Ovary (tissue), 7 donors: ENCODE measurements at regions not wholly inside any gene's neighbourhood (a gene's known extent, or its start where the extent isn't known, plus 50 kb on each side); places are given as distances from the start of the nearest gene placed in this dataset.

Source experiments
- DNase-seq, 5 donors: peaks; one replicate each; pipeline ENCODE4 v3.0.0-alpha.2; 2019 to 2020
- H3K27ac ChIP-seq, 2 donors: fragments of 200-600 bp; one replicate each; pipeline versions ENCODE4 v1.5.1 to v1.8.0; 2019 to 2022
- H3K27me3 ChIP-seq: fragments of 200-600 bp; one replicate; pipeline ENCODE4 v1.8.0; 2022
- H3K36me3 ChIP-seq: fragments of 200-600 bp; sonication (generic); one replicate; pipeline ENCODE4 v1.5.1; 2019
- H3K4me1 ChIP-seq: one replicate; pipeline ENCODE4 v1.8.1; 2013; ENCODE audit warnings: mild to moderate bottlenecking, moderate library complexity; ENCODE audit not compliant: insufficient read depth
- H3K4me3 ChIP-seq: fragments of 200-600 bp; sonication (generic); one replicate; pipeline ENCODE4 v1.5.1; 2017
- H3K9me3 ChIP-seq, 2 donors: fragments of 200-600 bp in 1 of 2; sonication (generic) in 1 of 2; one replicate each; pipeline versions ENCODE4 v1.5.1 to v1.8.1; 2013 to 2019; ENCODE audit warnings: mild to moderate bottlenecking in 1 of 2, moderate library complexity in 1 of 2
- EP300 ChIP-seq: sonication (generic); formaldehyde crosslinking; IDR thresholded peaks from one replicate; pipeline ENCODE4 v1.6.1; 2017; ENCODE audit warnings: antibody characterized with exemption
- POLR2A ChIP-seq: fragments of 450-650 bp; IDR thresholded peaks from one replicate; pipeline ENCODE4 v1.6.1; 2017; ENCODE audit warnings: antibody characterized with exemption, mild to moderate bottlenecking, moderate library complexity
- WGBS, 3 donors: extraction: QIAGEN DNeasy Blood & Tissue Kit in 1 of 3; methylation state at CpG; one replicate each; pipeline versions ENCODE4 v1.1.5 to v1.1.7; 2013 to 2017; 5-methylcytosine and 5-hydroxymethylcytosine counted together
- intact Hi-C, 4 donors: fragments of 100-400 bp; cut with DNase I; formaldehyde crosslinking; loops; one replicate each; pipeline versions ENCODE4 v1.11.0 to v1.15.1; 2022 to 2023
- TF ChIP-seq, protein P1 (sequence below), 3 donors: fragments of 450-650 bp in 2 of 3; fragments of 200-600 bp in 1 of 3; IDR thresholded peaks; one replicate each; pipeline versions ENCODE4 v1.5.1 to v1.8.0; 2016 to 2022; ENCODE audit warnings: antibody characterized with exemption in 3 of 3, mild to moderate bottlenecking in 1 of 3
- donor health status: DM: no; HTN: no; CAD: no; lungs with moderate emphysema.
- donor health status: DM: no; HTN: no; CAD: no.
- donor health status: Bipolar disorder and iron deficiency.
- donor health status: DM: no; HTN: no; CAD: no.
- donor health status: DM: yes; HTN: yes; CAD: no.

DNA sequence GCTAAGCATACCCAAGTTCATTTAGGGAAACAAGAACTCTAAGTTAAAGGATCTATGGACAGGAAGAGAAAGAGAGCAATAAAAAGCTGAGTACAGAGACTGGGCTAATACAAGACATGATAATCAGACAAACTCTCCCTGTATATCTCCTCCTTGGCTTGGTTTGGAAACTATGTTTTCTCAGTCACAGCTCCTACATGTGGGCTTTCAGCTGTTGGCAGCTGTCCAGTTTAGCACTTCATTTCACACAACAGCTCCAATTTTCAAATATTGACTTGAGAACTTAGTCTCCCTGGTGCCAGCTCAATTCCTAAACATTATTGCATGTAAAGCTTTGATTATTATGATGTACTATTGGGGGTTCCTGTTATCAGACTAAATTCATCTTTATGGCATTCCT is 222.8 kb upstream of the OBI1 start:
- no peaks in the 10 kb centered on the region for H3K4me1 ChIP-seq
- H3K36me3 ChIP-seq: no peaks in the 10 kb centered on the region

DNA sequence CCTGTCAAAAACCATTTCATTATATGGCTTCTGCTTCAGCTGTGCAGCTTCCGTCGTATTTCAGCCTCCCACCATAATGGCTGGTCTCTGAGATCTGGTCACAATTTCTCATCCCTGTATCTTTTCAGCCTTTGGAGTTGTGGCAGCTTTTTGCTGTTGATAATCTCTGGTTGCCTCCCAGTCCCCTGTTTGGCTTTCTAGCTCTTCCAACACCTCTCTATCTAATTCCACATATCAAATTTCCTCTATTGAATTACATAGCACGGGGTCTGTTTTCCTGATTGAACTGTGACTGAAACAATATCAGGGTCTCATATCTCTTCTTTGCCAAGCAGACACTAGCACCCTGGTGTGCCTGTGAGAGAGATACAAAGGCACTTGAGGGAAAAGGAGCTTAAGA is 222.1 kb upstream of the OBI1 start:
- intact Hi-C loops: no loop called here
- Histone ChIP-seq H3K9me3 (no peaks in the 10 kb centered on the region), H3K4me3 (no peak overlapping the region), H3K27me3 (no peaks in the 10 kb centered on the region), H3K27ac (no peak overlapping the region), H3K36me3 (no peaks in the 10 kb centered on the region), H3K4me1 (no peaks in the 10 kb centered on the region)
- TF ChIP-seq POLR2A (no peak), EP300 (no peak)
- TF ChIP-seq, protein P1, sequence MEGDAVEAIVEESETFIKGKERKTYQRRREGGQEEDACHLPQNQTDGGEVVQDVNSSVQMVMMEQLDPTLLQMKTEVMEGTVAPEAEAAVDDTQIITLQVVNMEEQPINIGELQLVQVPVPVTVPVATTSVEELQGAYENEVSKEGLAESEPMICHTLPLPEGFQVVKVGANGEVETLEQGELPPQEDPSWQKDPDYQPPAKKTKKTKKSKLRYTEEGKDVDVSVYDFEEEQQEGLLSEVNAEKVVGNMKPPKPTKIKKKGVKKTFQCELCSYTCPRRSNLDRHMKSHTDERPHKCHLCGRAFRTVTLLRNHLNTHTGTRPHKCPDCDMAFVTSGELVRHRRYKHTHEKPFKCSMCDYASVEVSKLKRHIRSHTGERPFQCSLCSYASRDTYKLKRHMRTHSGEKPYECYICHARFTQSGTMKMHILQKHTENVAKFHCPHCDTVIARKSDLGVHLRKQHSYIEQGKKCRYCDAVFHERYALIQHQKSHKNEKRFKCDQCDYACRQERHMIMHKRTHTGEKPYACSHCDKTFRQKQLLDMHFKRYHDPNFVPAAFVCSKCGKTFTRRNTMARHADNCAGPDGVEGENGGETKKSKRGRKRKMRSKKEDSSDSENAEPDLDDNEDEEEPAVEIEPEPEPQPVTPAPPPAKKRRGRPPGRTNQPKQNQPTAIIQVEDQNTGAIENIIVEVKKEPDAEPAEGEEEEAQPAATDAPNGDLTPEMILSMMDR (IDR thresholded peaks at IDR 0.05): no peak
- WGBS, 3 donors: 41 to 54% (median 42%) methylated on average over 3 of the region's 3 CpGs
- no peak for DNase-seq

More for the DNA sequence above, 222.8 kb upstream of the OBI1 start:
- intact Hi-C loops: no loop called here
- Histone ChIP-seq H3K27me3 (no peaks in the 10 kb centered on the region), H3K27ac (no peak overlapping the region), H3K4me3 (no peak overlapping the region), H3K9me3 (no peaks in the 10 kb centered on the region)
- DNase-seq: no peak
- no peak for TF ChIP-seq EP300

DNA sequence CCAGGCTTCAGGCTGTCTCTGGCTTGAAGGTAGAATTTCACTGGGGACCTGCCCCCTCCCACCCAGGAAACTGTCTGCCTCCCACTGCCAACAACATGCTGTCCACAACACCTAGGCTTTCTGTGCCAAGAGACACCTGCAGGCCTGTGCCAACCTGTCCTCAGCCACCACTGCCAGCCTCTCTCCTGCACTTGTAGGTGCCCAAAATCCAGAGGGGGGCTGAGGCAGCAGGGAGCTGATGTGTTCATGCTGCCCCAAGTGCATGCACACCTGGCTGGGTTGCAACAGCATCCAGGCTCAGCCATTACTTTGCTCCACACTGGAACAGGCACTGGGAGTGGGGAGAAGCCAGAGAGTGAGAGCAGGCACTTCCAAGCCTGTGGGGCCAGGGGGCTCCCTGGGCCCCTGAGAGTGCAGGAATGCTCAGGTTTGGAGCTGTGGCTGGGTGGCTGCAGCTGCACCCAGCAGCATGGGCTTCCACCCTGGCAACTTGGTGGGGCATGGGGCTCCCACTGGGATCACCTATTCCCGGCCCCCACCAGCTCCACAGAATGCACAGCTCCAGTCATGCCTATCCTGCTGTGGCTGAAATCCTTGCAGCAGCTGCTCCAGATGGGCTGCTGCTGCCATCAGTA is 218.1 kb upstream of the OBI1 start:
- TF ChIP-seq, protein P1 (IDR thresholded peaks at IDR 0.05): no peak
- TF ChIP-seq EP300 (no peak), POLR2A (no peak)
- no peak overlapping the region for H3K27ac ChIP-seq
- whole genome bisulfite sequencing, 3 donors: 61 to 92% (median 83%) methylated on average over 1 of the region's 1 CpG
- no peak overlapping the region for H3K4me3 ChIP-seq
- H3K9me3 ChIP-seq: no peaks in the 10 kb centered on the region
- intact Hi-C loops: no loop called here
- no peaks in the 10 kb centered on the region for H3K27me3 ChIP-seq
- H3K36me3 ChIP-seq: no peaks in the 10 kb centered on the region
- H3K4me1 ChIP-seq: no peaks in the 10 kb centered on the region
- DNase-seq: no peak

DNA sequence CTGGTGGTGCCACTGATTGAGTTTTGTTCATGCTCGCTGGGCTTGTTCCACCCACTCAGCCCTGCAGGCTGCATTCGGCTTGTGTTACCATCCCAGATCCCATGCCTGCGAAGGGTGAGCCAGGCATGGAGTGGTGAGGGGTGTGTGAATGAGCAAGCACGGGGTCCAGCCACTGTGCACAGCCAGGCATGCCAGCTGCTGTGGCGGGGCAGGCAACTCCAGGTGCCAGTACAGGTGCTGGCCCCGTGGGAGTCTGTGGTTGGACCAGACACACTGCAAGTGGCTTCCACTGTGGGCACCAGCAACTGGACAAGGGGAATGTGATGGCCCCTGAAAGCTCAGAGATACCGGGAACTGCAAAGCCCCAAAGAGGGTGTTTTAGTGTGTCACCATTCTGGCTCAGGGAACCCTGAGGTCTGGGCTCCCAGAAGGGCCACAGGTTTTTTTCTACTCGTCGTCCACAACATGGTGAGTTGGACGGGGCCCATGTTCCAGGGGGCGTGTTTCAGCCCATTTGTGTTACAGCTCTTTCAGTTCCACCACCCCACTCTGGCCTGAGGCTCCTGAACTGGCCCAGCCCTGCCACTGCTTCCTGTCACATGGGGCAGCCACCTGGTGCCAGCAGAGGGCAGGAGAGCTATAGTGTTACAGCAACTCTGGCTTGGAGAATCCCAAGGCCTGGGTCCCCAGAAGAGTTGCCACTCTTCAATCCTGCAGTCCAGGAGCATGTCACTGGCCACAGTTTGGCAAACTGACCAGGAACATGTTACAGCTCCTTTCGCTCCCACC is 217.0 kb upstream of the OBI1 start:
- DNase-seq: no peak
- Histone ChIP-seq H3K4me1 (no peaks in the 10 kb centered on the region), H3K4me3 (no peak overlapping the region), H3K36me3 (no peaks in the 10 kb centered on the region), H3K27ac (no peak overlapping the region), H3K9me3 (no peaks in the 10 kb centered on the region), H3K27me3 (no peaks in the 10 kb centered on the region)
- TF ChIP-seq, protein P1 (IDR thresholded peaks at IDR 0.05): no peak
- no peak for TF ChIP-seq POLR2A
- TF ChIP-seq EP300: no peak
- 75 to 84% (median 83%) methylated on average over 12 of the region's 12 CpGs for WGBS, 3 donors
- intact Hi-C loops: no loop called here

DNA sequence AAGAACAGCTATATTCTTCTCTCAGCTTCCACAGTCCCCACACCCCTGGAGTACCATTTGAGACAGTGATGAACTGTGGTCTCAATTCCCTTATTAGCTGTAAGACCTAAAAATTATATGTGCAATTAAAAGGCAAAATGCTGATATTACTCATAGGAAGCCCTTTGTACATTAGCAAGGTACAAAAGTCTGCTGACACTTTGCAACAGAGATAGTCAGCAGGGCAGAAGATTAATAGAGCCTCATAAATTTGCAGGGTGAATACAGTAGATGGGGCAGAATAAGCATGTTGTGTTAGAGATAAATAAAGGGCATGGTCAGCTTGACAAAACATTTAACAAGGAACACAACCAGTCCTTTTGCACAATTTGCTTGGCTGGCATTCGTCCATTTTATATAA is 210.0 kb upstream of the OBI1 start:
- Histone ChIP-seq H3K4me3 (no peak overlapping the region), H3K9me3 (no peaks in the 10 kb centered on the region), H3K4me1 (no peaks in the 10 kb centered on the region), H3K27me3 (no peaks in the 10 kb centered on the region), H3K36me3 (no peaks in the 10 kb centered on the region), H3K27ac (no peak overlapping the region)
- WGBS, 3 donors: 41 to 58% (median 46%) methylated on average over 1 of the region's 1 CpG
- intact Hi-C loops: no loop called here
- no peak for DNase-seq
- TF ChIP-seq EP300 (no peak), POLR2A (no peak)
- TF ChIP-seq, protein P1 (IDR thresholded peaks at IDR 0.05): no peak
